H1 (cell line): ENCODE measurements at regions not wholly inside any gene's neighbourhood (a gene's known extent, or its start where the extent isn't known, plus 50 kb on each side); places are given as distances from the start of the nearest gene placed in this dataset.

Source experiments
- SIN3A ChIP-seq, 2 experiments: IDR thresholded peaks in 1 of 2; conservative IDR thresholded peaks in 1 of 2; 2 replicates each; pipeline ENCODE4 v1.6.1; 2011 to 2012; ENCODE audit warnings: low read length in 2 of 2, improper control_type of control experiment in 1 of 2, low read depth in 1 of 2, mild to moderate bottlenecking in 1 of 2
- TF ChIP-seq, protein P1 (sequence below): IDR thresholded peaks from 2 replicates; pipeline ENCODE4 v1.6.1; 2011; ENCODE audit warnings: low read length, improper control_type of control experiment

DNA sequence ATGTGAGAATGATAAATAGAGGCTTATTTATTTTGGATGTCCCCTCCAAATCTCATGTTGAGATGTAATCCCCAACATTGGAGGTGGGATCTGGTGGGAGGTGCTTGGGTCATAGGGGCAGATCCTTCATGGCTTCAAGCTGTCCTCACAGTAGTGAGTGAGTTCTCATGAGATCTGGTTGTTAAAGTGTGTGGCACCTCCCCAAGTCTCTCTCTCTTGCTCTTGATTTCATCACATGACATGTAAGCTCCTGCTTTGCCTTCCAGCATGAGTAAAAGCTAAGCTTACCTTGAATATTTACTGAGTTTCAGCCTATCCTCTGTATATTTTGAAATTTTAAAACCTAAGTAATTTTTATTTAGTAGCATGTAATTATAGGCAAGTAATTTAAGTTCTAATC, 444.9 kb downstream of the ARL4A start (continued):
- no peak for TF ChIP-seq SIN3A (conservative IDR thresholded peaks at IDR 0.05 in 1 of 2, IDR thresholded peaks at IDR 0.05 in 1 of 2; ENCODE audit: low read depth in 1 of 2, low read length in 2 of 2)
- TF ChIP-seq, protein P1, sequence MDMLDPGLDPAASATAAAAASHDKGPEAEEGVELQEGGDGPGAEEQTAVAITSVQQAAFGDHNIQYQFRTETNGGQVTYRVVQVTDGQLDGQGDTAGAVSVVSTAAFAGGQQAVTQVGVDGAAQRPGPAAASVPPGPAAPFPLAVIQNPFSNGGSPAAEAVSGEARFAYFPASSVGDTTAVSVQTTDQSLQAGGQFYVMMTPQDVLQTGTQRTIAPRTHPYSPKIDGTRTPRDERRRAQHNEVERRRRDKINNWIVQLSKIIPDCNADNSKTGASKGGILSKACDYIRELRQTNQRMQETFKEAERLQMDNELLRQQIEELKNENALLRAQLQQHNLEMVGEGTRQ, result no peak
- TF ChIP-seq, all 59 proteins: peak for 0
